Body of pancreas (tissue), 4 donors: ENCODE measurements at regions not wholly inside any gene's neighbourhood (a gene's known extent, or its start where the extent isn't known, plus 50 kb on each side); places are given as distances from the start of the nearest gene placed in this dataset.

Source experiments
- ATAC-seq: fragments of 150-250 bp; one replicate; pipeline ENCODE4 v1.9.1; 2016
- DNase-seq, 4 donors: peaks; one replicate each; pipeline ENCODE4 v3.0.0-alpha.2; 2019
- H3K27ac ChIP-seq, 4 donors: fragments of 200-600 bp; sonication (generic); 1 replicate in 3 of 4; 2 replicates in 1 of 4; pipeline versions ENCODE4 v1.5.1 to v1.6.1; 2016 to 2019; ENCODE audit warnings: mild to moderate bottlenecking in 1 of 4, mixed read lengths in 1 of 4, moderate library complexity in 1 of 4
- H3K27me3 ChIP-seq, 2 donors: fragments of 200-600 bp; sonication (generic); one replicate each; pipeline ENCODE4 v1.6.0; 2016; ENCODE audit warnings: mild to moderate bottlenecking in 1 of 2
- H3K36me3 ChIP-seq, 2 donors: fragments of 200-600 bp; sonication (generic); replicated peaks in 1 of 2; 2 replicates each; pipeline ENCODE4 v1.5.1; 2016; ENCODE audit warnings: low read depth in 2 of 2; ENCODE audit not compliant: insufficient read depth in 1 of 2
- H3K4me1 ChIP-seq: fragments of 200-600 bp; sonication (generic); one replicate; pipeline ENCODE4 v1.6.0; 2016
- H3K4me3 ChIP-seq, 2 donors: fragments of 200-600 bp; sonication (generic); 1 replicate in 1 of 2; 2 replicates in 1 of 2; pipeline ENCODE4 v1.5.1; 2016 to 2019
- H3K9me3 ChIP-seq, 3 donors: fragments of 200-600 bp; sonication (generic); 1 replicate in 2 of 3; 2 replicates in 1 of 3; pipeline ENCODE4 v1.5.1; 2016
- POLR2A ChIP-seq, 3 donors: fragments of 450-650 bp; IDR thresholded peaks; one replicate each; pipeline ENCODE4 v1.6.1; 2016; ENCODE audit warnings: antibody characterized with exemption in 3 of 3, mild to moderate bottlenecking in 2 of 3
- WGBS, 2 donors: methylation state at CpG; one replicate each; pipeline ENCODE4 v1.1.5; 2017; 5-methylcytosine and 5-hydroxymethylcytosine counted together
- intact Hi-C: fragments of 100-400 bp; cut with DNase I; formaldehyde crosslinking; loops from one replicate; pipeline ENCODE4 v1.15.1; 2023
- TF ChIP-seq, protein P1 (sequence below), 7 experiments: fragments of 450-650 bp in 4 of 7; fragments of 200-600 bp in 3 of 7; sonication (generic) in 3 of 7; IDR thresholded peaks; one replicate each; pipeline ENCODE4 v1.5.1; 2016 to 2019; ENCODE audit warnings: antibody characterized with exemption in 7 of 7

DNA sequence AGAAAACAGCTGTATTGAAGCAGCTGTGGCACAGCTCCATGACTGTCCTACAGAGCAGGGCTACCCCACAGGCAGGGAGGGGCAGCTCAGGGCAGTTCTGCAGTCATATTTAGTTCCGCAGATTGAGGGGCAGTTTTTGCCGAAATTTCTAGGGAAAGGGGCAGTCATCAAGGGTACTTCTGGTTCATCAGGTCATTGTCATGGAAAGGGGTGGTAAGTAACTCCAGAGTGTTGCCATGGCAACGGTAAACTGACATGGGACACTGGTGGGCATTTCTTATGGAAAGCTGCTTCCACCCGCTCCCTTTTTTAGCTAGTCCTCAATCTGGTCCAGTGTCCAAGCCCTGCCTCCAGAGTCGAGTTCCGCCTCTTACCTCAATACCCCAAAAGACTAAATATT, 702.8 kb downstream of the LIG4 start:
- DNase-seq, result no peak
- Histone ChIP-seq H3K9me3 (no peaks in the 10 kb centered on the region), H3K4me1 (no peaks in the 10 kb centered on the region), H3K27me3 (no peaks in the 10 kb centered on the region), H3K4me3 (no peak overlapping the region), H3K27ac (no peak overlapping the region), H3K36me3 (no peaks in the 10 kb centered on the region)
- TF ChIP-seq, protein P1, sequence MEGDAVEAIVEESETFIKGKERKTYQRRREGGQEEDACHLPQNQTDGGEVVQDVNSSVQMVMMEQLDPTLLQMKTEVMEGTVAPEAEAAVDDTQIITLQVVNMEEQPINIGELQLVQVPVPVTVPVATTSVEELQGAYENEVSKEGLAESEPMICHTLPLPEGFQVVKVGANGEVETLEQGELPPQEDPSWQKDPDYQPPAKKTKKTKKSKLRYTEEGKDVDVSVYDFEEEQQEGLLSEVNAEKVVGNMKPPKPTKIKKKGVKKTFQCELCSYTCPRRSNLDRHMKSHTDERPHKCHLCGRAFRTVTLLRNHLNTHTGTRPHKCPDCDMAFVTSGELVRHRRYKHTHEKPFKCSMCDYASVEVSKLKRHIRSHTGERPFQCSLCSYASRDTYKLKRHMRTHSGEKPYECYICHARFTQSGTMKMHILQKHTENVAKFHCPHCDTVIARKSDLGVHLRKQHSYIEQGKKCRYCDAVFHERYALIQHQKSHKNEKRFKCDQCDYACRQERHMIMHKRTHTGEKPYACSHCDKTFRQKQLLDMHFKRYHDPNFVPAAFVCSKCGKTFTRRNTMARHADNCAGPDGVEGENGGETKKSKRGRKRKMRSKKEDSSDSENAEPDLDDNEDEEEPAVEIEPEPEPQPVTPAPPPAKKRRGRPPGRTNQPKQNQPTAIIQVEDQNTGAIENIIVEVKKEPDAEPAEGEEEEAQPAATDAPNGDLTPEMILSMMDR (IDR thresholded peaks at IDR 0.05), result no peak
- no peak for TF ChIP-seq POLR2A (IDR thresholded peaks at IDR 0.05)
- ATAC-seq, result no peak
- intact Hi-C loops, result no loop called here
- 83 to 89% methylated on average over 5 to 6 of the region's 6 CpGs for WGBS, 2 donors

DNA sequence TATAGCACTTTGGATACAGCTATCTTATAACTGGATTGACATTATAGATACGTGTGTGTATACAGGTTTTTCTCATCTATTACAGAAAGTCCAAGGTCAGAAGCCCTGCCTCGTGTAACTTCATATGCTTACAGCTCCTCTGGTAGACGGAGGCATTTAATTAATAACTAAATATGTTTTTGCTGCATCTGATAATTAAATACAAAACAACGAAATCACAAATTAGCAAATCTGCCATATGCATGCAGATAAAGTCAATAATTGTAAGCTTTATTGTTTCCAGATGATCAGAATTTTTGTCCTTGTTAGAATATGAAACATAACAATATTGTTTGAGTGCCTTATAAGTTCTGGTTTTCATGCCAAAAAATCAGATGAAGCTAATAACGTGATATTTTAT, 717.7 kb downstream of the LIG4 start:
- DNase-seq, result no peak

DNA sequence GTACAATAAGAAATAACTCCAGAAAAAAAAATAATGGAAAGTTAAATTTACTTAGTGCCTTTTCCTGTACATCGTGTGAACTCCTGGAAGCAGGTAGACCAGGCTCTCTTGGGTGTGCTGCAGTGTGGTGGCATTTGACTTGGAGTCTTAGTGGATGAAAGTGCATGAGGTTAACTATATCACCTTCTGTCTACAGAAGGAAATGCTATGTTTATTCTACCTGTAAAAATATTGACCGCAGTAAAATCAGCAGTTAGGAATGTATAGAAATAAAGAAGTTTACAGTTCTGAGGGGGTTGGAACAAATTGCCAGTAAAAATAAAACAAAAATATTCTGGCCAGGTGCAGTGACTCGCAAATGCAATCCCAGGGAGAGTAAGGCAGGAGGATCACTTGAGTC, 722.1 kb downstream of the LIG4 start:
- WGBS, 2 donors, result 37 to 40% methylated on average over 3 of the region's 3 CpGs
- Histone ChIP-seq H3K9me3 (no peaks in the 10 kb centered on the region), H3K27ac (no peak overlapping the region), H3K27me3 (no peaks in the 10 kb centered on the region), H3K4me3 (no peak overlapping the region), H3K36me3 (no peaks in the 10 kb centered on the region), H3K4me1 (no peaks in the 10 kb centered on the region)
- no peak for ATAC-seq
- DNase-seq, result no peak
- intact Hi-C loops, result no loop called here
- TF ChIP-seq, protein P1 (IDR thresholded peaks at IDR 0.05), result no peak
- no peak for TF ChIP-seq POLR2A (IDR thresholded peaks at IDR 0.05)

More for the DNA sequence above, 717.7 kb downstream of the LIG4 start:
- no peaks in the 10 kb centered on the region for H3K27me3 ChIP-seq
- H3K27ac ChIP-seq, result no peak overlapping the region
- no peak overlapping the region for H3K4me3 ChIP-seq
- ATAC-seq, result no peak
- H3K9me3 ChIP-seq, result no peaks in the 10 kb centered on the region
- 20 to 26% methylated on average over 5 of the region's 5 CpGs for WGBS, 2 donors
- intact Hi-C loops, result no loop called here
- no peaks in the 10 kb centered on the region for H3K36me3 ChIP-seq
- no peak for TF ChIP-seq POLR2A (IDR thresholded peaks at IDR 0.05)
- TF ChIP-seq, protein P1 (IDR thresholded peaks at IDR 0.05), result no peak
- no peaks in the 10 kb centered on the region for H3K4me1 ChIP-seq

DNA sequence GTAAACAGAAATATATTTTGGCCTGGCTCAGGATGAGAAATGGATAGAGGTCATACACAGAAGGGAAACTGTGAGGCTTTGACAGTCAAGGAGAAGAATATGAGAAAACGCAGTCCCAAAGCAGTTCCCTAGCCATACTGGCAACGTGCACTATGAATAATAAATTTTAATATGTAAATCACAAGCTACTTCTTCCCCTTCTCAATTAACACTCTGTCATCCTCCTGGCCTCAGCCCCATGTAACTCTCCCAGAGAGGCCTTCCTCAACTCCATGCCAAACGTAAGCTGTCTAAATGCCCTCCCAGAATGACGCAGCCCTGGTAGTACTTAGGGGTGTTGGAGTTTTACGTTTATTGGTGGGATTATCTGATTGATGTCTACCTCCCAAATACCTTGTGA, 732.6 kb downstream of the LIG4 start:
- TF ChIP-seq POLR2A (IDR thresholded peaks at IDR 0.05), result no peak
- TF ChIP-seq, protein P1 (IDR thresholded peaks at IDR 0.05), result no peak
- no peaks in the 10 kb centered on the region for H3K9me3 ChIP-seq
- no peaks in the 10 kb centered on the region for H3K36me3 ChIP-seq
- DNase-seq, result no peak
- no peaks in the 10 kb centered on the region for H3K4me1 ChIP-seq
- no peak overlapping the region for H3K27ac ChIP-seq
- H3K27me3 ChIP-seq, result no peaks in the 10 kb centered on the region
- no peak for ATAC-seq
- no peak overlapping the region for H3K4me3 ChIP-seq
- 60 to 63% methylated on average over 5 of the region's 5 CpGs for WGBS, 2 donors
- intact Hi-C loops, result no loop called here

DNA sequence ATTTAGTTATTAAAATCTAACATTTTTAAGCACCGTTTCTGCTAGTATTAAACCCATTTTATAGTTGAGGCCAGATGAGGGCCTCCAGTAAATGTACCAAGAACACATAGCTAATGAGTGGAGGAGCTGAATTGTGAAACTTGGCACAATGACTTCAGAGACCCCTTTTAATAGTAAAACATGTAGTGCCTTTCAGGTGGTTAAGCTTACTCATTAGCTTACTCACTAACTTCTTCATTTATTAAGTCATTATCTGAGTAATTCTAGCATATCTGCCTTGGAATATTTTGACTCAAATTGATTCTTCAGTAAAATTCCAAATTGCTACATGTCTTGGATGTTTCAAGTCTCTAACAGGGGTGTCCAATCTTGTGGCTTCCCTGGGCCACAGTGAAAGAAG, 735.2 kb downstream of the LIG4 start:
- Histone ChIP-seq H3K4me3 (no peak overlapping the region), H3K27me3 (no peaks in the 10 kb centered on the region), H3K9me3 (no peaks in the 10 kb centered on the region), H3K4me1 (no peaks in the 10 kb centered on the region), H3K27ac (no peak overlapping the region), H3K36me3 (no peaks in the 10 kb centered on the region)
- ATAC-seq, result no peak
- TF ChIP-seq, protein P1 (IDR thresholded peaks at IDR 0.05), result no peak
- no peak for TF ChIP-seq POLR2A (IDR thresholded peaks at IDR 0.05)
- intact Hi-C loops, result no loop called here
- WGBS, 2 donors, result 54 to 78% methylated on average over 1 of the region's 1 CpG
- DNase-seq, result no peak
